ENCODE measurements at regions not wholly inside any gene's neighbourhood (a gene's known extent, or its start where the extent isn't known, plus 50 kb on each side); places are given as distances from the start of the nearest gene placed in this dataset.

- no peaks in the 10 kb centered on the region for H3K9me3 Mint-ChIP-seq (ENCODE audit: unreplicated experiment)
- H3K27me3 Mint-ChIP-seq (ENCODE audit: unreplicated experiment): no peaks in the 10 kb centered on the region
- no peak overlapping the region for H3K4me3 Mint-ChIP-seq (ENCODE audit: unreplicated experiment)
- no peak for DNase-seq (ENCODE audit: extremely low spot score, unreplicated experiment)
- H3K27ac Mint-ChIP-seq (ENCODE audit: unreplicated experiment): peak overlapping the region; percentile 88
- TF ChIP-seq, protein P1, sequence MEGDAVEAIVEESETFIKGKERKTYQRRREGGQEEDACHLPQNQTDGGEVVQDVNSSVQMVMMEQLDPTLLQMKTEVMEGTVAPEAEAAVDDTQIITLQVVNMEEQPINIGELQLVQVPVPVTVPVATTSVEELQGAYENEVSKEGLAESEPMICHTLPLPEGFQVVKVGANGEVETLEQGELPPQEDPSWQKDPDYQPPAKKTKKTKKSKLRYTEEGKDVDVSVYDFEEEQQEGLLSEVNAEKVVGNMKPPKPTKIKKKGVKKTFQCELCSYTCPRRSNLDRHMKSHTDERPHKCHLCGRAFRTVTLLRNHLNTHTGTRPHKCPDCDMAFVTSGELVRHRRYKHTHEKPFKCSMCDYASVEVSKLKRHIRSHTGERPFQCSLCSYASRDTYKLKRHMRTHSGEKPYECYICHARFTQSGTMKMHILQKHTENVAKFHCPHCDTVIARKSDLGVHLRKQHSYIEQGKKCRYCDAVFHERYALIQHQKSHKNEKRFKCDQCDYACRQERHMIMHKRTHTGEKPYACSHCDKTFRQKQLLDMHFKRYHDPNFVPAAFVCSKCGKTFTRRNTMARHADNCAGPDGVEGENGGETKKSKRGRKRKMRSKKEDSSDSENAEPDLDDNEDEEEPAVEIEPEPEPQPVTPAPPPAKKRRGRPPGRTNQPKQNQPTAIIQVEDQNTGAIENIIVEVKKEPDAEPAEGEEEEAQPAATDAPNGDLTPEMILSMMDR (IDR thresholded peaks at IDR 0.05): no peak
- H3K4me1 Mint-ChIP-seq (ENCODE audit: unreplicated experiment): peaks cover 23% of the 10 kb centered on the region
- no peaks in the 10 kb centered on the region for H3K36me3 Mint-ChIP-seq (ENCODE audit: unreplicated experiment)
Measured at GRCh38 chr4:179624768-179625181, 2182.5 kb upstream of the AGA start.

DNA sequence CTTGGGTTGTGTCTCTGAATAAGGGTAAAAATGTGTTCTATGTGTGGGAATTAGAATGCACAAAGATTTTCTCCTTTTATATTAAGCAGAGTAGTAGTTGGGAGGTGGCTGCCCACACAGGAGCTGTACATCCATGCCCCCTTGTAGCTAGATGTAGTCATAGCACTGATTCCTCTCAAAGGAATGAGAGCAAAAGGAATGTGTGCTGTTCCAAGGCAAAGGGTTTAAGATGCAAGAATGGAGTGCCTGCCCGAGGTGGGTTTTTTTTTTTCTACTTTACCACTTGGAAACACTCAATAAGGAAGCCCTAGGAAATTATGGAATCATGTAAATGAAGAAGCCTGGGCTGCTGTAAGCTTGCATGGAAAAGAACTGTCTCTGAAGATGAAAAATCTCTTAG lies 2183.2 kb upstream of the AGA start:
- Mint-ChIP-seq H3K4me1 (ENCODE audit: unreplicated experiment) (peaks cover 23% of the 10 kb centered on the region), H3K27ac (ENCODE audit: unreplicated experiment) (peak overlapping the region; percentile 88), H3K9me3 (ENCODE audit: unreplicated experiment) (no peaks in the 10 kb centered on the region), H3K4me3 (ENCODE audit: unreplicated experiment) (no peak overlapping the region), H3K36me3 (ENCODE audit: unreplicated experiment) (no peaks in the 10 kb centered on the region), H3K27me3 (ENCODE audit: unreplicated experiment) (no peaks in the 10 kb centered on the region)
- TF ChIP-seq, protein P1 (IDR thresholded peaks at IDR 0.05): peak; percentile 65
- no peak for DNase-seq (ENCODE audit: extremely low spot score, unreplicated experiment)

GRCh38 chr4:179626687-179627086 lies 2184.4 kb upstream of the AGA start:
- H3K27me3 Mint-ChIP-seq (ENCODE audit: unreplicated experiment): no peaks in the 10 kb centered on the region
- H3K4me1 Mint-ChIP-seq (ENCODE audit: unreplicated experiment): peaks cover 33% of the 10 kb centered on the region
- H3K27ac Mint-ChIP-seq (ENCODE audit: unreplicated experiment): no peak overlapping the region
- H3K4me3 Mint-ChIP-seq (ENCODE audit: unreplicated experiment): no peak overlapping the region
- H3K36me3 Mint-ChIP-seq (ENCODE audit: unreplicated experiment): no peaks in the 10 kb centered on the region
- TF ChIP-seq, protein P1 (IDR thresholded peaks at IDR 0.05): peak; percentile 13
- no peaks in the 10 kb centered on the region for H3K9me3 Mint-ChIP-seq (ENCODE audit: unreplicated experiment)
- DNase-seq (ENCODE audit: extremely low spot score, unreplicated experiment): no peak

GRCh38 chr4:179631321-179631720 lies 2189.1 kb upstream of the AGA start:
- Mint-ChIP-seq H3K4me3 (ENCODE audit: unreplicated experiment) (no peak overlapping the region), H3K9me3 (ENCODE audit: unreplicated experiment) (peaks cover 8% of the 10 kb centered on the region), H3K4me1 (ENCODE audit: unreplicated experiment) (peaks cover 18% of the 10 kb centered on the region), H3K36me3 (ENCODE audit: unreplicated experiment) (peaks cover 2% of the 10 kb centered on the region), H3K27me3 (ENCODE audit: unreplicated experiment) (no peaks in the 10 kb centered on the region), H3K27ac (ENCODE audit: unreplicated experiment) (peak overlapping the region; percentile 45)
- TF ChIP-seq, protein P1 (IDR thresholded peaks at IDR 0.05): no peak
- no peak for DNase-seq (ENCODE audit: extremely low spot score, unreplicated experiment)

GRCh38 chr4:179634862-179635261 lies 2192.6 kb upstream of the AGA start:
- TF ChIP-seq, protein P1 (IDR thresholded peaks at IDR 0.05): no peak
- H3K36me3 Mint-ChIP-seq (ENCODE audit: unreplicated experiment): peaks cover 4% of the 10 kb centered on the region
- no peak overlapping the region for H3K4me3 Mint-ChIP-seq (ENCODE audit: unreplicated experiment)
- H3K4me1 Mint-ChIP-seq (ENCODE audit: unreplicated experiment): peaks cover 16% of the 10 kb centered on the region
- H3K27ac Mint-ChIP-seq (ENCODE audit: unreplicated experiment): no peak overlapping the region
- H3K27me3 Mint-ChIP-seq (ENCODE audit: unreplicated experiment): no peaks in the 10 kb centered on the region
- H3K9me3 Mint-ChIP-seq (ENCODE audit: unreplicated experiment): peaks cover 17% of the 10 kb centered on the region
- no peak for DNase-seq (ENCODE audit: extremely low spot score, unreplicated experiment)

Measured in osteocyte (in vitro differentiated cells).